ENCODE measurements at regions not wholly inside any gene's neighbourhood (a gene's known extent, or its start where the extent isn't known, plus 50 kb on each side); places are given as distances from the start of the nearest gene placed in this dataset.

DNA sequence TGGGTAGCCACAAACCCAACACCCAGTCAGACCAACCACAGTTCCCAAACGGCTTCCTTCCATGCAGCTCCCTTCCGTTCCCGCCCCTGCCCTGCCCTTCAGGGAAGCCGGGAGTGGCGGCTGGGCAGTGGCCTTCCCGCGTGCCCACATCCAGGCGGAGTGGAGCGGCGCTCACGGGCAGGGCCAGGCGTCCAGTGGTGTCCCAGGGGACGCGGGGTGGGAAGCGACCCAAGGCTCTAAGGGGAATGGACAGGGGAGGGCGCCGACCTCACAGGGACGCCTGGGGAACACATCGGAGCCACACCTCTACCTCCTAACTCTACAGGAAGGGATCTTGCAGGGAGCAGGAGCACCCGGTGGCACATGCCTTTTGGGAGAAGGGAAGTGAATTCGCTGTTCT is 225.9 kb upstream of the MGAT5 start (continued):
- TF ChIP-seq, protein P1, sequence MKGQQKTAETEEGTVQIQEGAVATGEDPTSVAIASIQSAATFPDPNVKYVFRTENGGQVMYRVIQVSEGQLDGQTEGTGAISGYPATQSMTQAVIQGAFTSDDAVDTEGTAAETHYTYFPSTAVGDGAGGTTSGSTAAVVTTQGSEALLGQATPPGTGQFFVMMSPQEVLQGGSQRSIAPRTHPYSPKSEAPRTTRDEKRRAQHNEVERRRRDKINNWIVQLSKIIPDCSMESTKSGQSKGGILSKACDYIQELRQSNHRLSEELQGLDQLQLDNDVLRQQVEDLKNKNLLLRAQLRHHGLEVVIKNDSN (IDR thresholded peaks at IDR 0.05; ENCODE audit: borderline replicate concordance, low read depth) = no peak
- TF ChIP-seq MXI1 (IDR thresholded peaks at IDR 0.05; ENCODE audit: low read depth, low read length) (no peak), RCOR1 (IDR thresholded peaks at IDR 0.05; ENCODE audit: low read length) (no peak), YY1 (IDR thresholded peaks at IDR 0.05; ENCODE audit: low read depth) (no peak), FOSL2 (IDR thresholded peaks at IDR 0.05; ENCODE audit: borderline replicate concordance, low read depth) (no peak)

DNA sequence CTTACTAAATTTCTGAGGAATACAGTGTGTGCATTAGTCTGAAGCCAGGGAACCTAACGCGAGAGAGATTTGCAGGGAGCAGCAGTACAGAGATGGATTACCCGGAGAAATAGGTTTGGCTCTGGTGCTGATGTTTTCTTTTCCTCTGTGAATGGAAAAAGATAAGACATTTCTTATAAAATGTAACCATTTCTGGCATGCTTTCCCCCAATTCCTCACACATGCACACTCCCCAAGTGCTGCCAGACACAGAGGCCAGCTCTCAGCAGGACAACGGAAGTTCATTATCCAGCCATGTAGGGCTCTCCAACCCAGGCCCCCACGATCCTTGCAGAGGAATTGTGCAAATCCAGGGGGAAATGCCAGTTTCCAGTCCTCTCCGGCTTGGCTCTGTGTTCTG is 224.5 kb upstream of the MGAT5 start:
- peak; percentile 27 for DNase-seq
- POLR2A ChIA-PET = no interaction called here
- Histone ChIP-seq H3K4me2 (no peak overlapping the region), H3K4me1 (ENCODE audit: control insufficient read depth in 1 of 2, insufficient read depth in 2 of 2, low read depth in 1 of 2, low read length in 1 of 2) (peaks cover 0 to 10% of the 10 kb centered on the region in 2 experiments; a peak in 1 of 4 replicates), H4K20me1 (ENCODE audit: insufficient read depth) (no peaks in the 10 kb centered on the region), H3K36me3 (replicated peaks in 1 of 2; ENCODE audit: control insufficient read depth in 1 of 2, insufficient read depth in 2 of 2, low read length in 1 of 2) (no peaks in the 10 kb centered on the region), H3K27ac (ENCODE audit: low read depth in 2 of 2, low read length in 1 of 2) (no peak overlapping the region), H3K9me3 (no peaks in the 10 kb centered on the region), H3K27me3 (ENCODE audit: insufficient read depth) (no peaks in the 10 kb centered on the region), H3K4me3 (ENCODE audit: low read depth in 2 of 2, low read length in 1 of 2) (no peak overlapping the region), H3K79me2 (ENCODE audit: insufficient read depth) (no peaks in the 10 kb centered on the region), H3F3A (replicated peaks; ENCODE audit: insufficient read depth) (no peaks in the 10 kb centered on the region), H3K9ac (no peak overlapping the region), H2AFZ (ENCODE audit: low read depth) (no peak overlapping the region), H3K9me2 (no peaks in the 10 kb centered on the region)
- CTCF ChIA-PET = no interaction called here
- 40% methylated on average over 6 of the region's 6 CpGs for WGBS (ENCODE audit: low lambda C conversion rate)
- TF ChIP-seq EZH2phosphoT487 (IDR thresholded peaks at IDR 0.05; ENCODE audit: borderline replicate concordance, low read depth) (no peak), POLR2AphosphoS5 (IDR thresholded peaks at IDR 0.05; ENCODE audit: low read depth, low read length) (no peak), NRF1 (IDR thresholded peaks at IDR 0.05; ENCODE audit: low read depth, low read length) (no peak), CHD2 (IDR thresholded peaks at IDR 0.05; ENCODE audit: low read length, partially characterized antibody) (no peak), RCOR1 (IDR thresholded peaks at IDR 0.05; ENCODE audit: low read length) (no peak), GABPA (IDR thresholded peaks at IDR 0.05; ENCODE audit: low read depth) (no peak), RAD21 (IDR thresholded peaks at IDR 0.05; ENCODE audit: low read length) (no peak), GATA2 (CRISPR knock-in tag; IDR thresholded peaks at IDR 0.05) (no peak), RFX5 (IDR thresholded peaks at IDR 0.05; ENCODE audit: low read length) (no peak), FOXJ3 (CRISPR knock-in tag; IDR thresholded peaks at IDR 0.05) (no peak), RXRA (IDR thresholded peaks at IDR 0.05; ENCODE audit: borderline replicate concordance, low read depth) (no peak), TAF1 (IDR thresholded peaks at IDR 0.05; ENCODE audit: borderline replicate concordance, low read depth, low read length) (no peak), MXI1 (IDR thresholded peaks at IDR 0.05; ENCODE audit: low read depth, low read length) (no peak)
- TF ChIP-seq, protein P2, sequence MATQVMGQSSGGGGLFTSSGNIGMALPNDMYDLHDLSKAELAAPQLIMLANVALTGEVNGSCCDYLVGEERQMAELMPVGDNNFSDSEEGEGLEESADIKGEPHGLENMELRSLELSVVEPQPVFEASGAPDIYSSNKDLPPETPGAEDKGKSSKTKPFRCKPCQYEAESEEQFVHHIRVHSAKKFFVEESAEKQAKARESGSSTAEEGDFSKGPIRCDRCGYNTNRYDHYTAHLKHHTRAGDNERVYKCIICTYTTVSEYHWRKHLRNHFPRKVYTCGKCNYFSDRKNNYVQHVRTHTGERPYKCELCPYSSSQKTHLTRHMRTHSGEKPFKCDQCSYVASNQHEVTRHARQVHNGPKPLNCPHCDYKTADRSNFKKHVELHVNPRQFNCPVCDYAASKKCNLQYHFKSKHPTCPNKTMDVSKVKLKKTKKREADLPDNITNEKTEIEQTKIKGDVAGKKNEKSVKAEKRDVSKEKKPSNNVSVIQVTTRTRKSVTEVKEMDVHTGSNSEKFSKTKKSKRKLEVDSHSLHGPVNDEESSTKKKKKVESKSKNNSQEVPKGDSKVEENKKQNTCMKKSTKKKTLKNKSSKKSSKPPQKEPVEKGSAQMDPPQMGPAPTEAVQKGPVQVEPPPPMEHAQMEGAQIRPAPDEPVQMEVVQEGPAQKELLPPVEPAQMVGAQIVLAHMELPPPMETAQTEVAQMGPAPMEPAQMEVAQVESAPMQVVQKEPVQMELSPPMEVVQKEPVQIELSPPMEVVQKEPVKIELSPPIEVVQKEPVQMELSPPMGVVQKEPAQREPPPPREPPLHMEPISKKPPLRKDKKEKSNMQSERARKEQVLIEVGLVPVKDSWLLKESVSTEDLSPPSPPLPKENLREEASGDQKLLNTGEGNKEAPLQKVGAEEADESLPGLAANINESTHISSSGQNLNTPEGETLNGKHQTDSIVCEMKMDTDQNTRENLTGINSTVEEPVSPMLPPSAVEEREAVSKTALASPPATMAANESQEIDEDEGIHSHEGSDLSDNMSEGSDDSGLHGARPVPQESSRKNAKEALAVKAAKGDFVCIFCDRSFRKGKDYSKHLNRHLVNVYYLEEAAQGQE (IDR thresholded peaks at IDR 0.05; ENCODE audit: low read depth, low read length) = no peak
- TF ChIP-seq, protein P3, sequence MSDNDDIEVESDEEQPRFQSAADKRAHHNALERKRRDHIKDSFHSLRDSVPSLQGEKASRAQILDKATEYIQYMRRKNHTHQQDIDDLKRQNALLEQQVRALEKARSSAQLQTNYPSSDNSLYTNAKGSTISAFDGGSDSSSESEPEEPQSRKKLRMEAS (IDR thresholded peaks at IDR 0.05; ENCODE audit: low read depth) = no peak
- TF ChIP-seq, protein P4, sequence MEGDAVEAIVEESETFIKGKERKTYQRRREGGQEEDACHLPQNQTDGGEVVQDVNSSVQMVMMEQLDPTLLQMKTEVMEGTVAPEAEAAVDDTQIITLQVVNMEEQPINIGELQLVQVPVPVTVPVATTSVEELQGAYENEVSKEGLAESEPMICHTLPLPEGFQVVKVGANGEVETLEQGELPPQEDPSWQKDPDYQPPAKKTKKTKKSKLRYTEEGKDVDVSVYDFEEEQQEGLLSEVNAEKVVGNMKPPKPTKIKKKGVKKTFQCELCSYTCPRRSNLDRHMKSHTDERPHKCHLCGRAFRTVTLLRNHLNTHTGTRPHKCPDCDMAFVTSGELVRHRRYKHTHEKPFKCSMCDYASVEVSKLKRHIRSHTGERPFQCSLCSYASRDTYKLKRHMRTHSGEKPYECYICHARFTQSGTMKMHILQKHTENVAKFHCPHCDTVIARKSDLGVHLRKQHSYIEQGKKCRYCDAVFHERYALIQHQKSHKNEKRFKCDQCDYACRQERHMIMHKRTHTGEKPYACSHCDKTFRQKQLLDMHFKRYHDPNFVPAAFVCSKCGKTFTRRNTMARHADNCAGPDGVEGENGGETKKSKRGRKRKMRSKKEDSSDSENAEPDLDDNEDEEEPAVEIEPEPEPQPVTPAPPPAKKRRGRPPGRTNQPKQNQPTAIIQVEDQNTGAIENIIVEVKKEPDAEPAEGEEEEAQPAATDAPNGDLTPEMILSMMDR (IDR thresholded peaks at IDR 0.05) = no peak
- TF ChIP-seq, protein P1 (IDR thresholded peaks at IDR 0.05; ENCODE audit: borderline replicate concordance, low read depth) = no peak
- TF ChIP-seq, protein P5, sequence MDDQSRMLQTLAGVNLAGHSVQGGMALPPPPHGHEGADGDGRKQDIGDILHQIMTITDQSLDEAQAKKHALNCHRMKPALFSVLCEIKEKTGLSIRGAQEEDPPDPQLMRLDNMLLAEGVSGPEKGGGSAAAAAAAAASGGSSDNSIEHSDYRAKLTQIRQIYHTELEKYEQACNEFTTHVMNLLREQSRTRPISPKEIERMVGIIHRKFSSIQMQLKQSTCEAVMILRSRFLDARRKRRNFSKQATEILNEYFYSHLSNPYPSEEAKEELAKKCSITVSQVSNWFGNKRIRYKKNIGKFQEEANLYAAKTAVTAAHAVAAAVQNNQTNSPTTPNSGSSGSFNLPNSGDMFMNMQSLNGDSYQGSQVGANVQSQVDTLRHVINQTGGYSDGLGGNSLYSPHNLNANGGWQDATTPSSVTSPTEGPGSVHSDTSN (IDR thresholded peaks at IDR 0.05) = no peak
